Breast epithelium (tissue), 4 donors: ENCODE measurements at regions not wholly inside any gene's neighbourhood (a gene's known extent, or its start where the extent isn't known, plus 50 kb on each side); places are given as distances from the start of the nearest gene placed in this dataset.
"Not testable (repeated sequence)": the region's sequence is repeated elsewhere in the genome, so short reads cannot be mapped to it uniquely, and the experiment has no call there.

Experiments
- DNase-seq, 2 donors: peaks; one replicate each; pipeline ENCODE4 v3.0.0-alpha.2; 2019; ENCODE audit warnings: low spot score in 2 of 2
- H3K27ac ChIP-seq, 2 donors: fragments of 200-600 bp; sonication (generic) in 1 of 2; one replicate each; pipeline ENCODE4 v1.5.1; 2016 to 2019; ENCODE audit warnings: mild to moderate bottlenecking in 1 of 2
- H3K27me3 ChIP-seq, 2 donors: fragments of 200-600 bp; sonication (generic) in 1 of 2; one replicate each; pipeline versions ENCODE4 v1.5.1 to v1.6.0; 2017 to 2019; ENCODE audit warnings: control low read depth in 1 of 2, mild to moderate bottlenecking in 1 of 2
- H3K36me3 ChIP-seq: fragments of 200-600 bp; one replicate; pipeline ENCODE4 v1.5.1; 2019
- H3K4me1 ChIP-seq, 2 donors: fragments of 200-600 bp; sonication (generic); one replicate each; pipeline ENCODE4 v1.5.1; 2016 to 2019; ENCODE audit warnings: control low read depth in 1 of 2
- H3K4me3 ChIP-seq, 3 donors: fragments of 200-600 bp; sonication (generic); 1 replicate in 2 of 3; 2 replicates in 1 of 3; pipeline ENCODE4 v1.5.1; 2016 to 2019; ENCODE audit warnings: mild to moderate bottlenecking in 3 of 3, moderate library complexity in 2 of 3
- H3K9me3 ChIP-seq, 2 donors: fragments of 200-600 bp; sonication (generic) in 1 of 2; one replicate each; pipeline ENCODE4 v1.5.1; 2016 to 2019; ENCODE audit warnings: control low read depth in 1 of 2
- CTCF ChIP-seq, 3 donors: fragments of 450-650 bp; IDR thresholded peaks; one replicate each; pipeline ENCODE4 v1.5.1; 2016 to 2017; ENCODE audit warnings: antibody characterized with exemption in 3 of 3, mild to moderate bottlenecking in 3 of 3, moderate library complexity in 3 of 3
- POLR2A ChIP-seq: fragments of 450-650 bp; IDR thresholded peaks from one replicate; pipeline ENCODE4 v1.6.1; 2016; ENCODE audit warnings: antibody characterized with exemption, mild to moderate bottlenecking, moderate library complexity
- POLR2AphosphoS5 ChIP-seq, 3 donors: sonication (generic); formaldehyde crosslinking; IDR thresholded peaks; one replicate each; pipeline ENCODE4 v1.6.1; 2017; ENCODE audit warnings: antibody characterized with exemption in 3 of 3
- intact Hi-C: fragments of 100-400 bp; cut with DNase I; formaldehyde crosslinking; loops from one replicate; pipeline ENCODE4 v1.15.1; 2023; ENCODE audit warnings: low total_unique reads

GRCh38 chr2:118752762-118753429, 94.6 kb downstream of the EN1 start:
- Histone ChIP-seq H3K4me1 (no peaks in the 10 kb centered on the region), H3K9me3 (no peaks in the 10 kb centered on the region), H3K27ac (no peak overlapping the region), H3K36me3 (no peaks in the 10 kb centered on the region), H3K4me3 (no peak overlapping the region), H3K27me3 (no peaks in the 10 kb centered on the region)
- intact Hi-C loops: no loop called here
- TF ChIP-seq POLR2A (no peak), POLR2AphosphoS5 (IDR thresholded peaks at IDR 0.05) (no peak), CTCF (IDR thresholded peaks at IDR 0.05) (no peak)
- DNase-seq: no peak

GRCh38 chr2:118750959-118751565, 96.4 kb downstream of the EN1 start:
- intact Hi-C loops: no loop called here
- TF ChIP-seq POLR2A: no peak
- TF ChIP-seq CTCF (IDR thresholded peaks at IDR 0.05): no peak
- no peak for TF ChIP-seq POLR2AphosphoS5 (IDR thresholded peaks at IDR 0.05)
- H3K4me3 ChIP-seq: no peak overlapping the region
- no peak for DNase-seq
- H3K4me1 ChIP-seq: no peaks in the 10 kb centered on the region
- H3K27ac ChIP-seq: no peak overlapping the region
- H3K36me3 ChIP-seq: no peaks in the 10 kb centered on the region
- no peaks in the 10 kb centered on the region for H3K27me3 ChIP-seq
- H3K9me3 ChIP-seq: no peaks in the 10 kb centered on the region

GRCh38 chr2:118748245-118748885, 99.1 kb downstream of the EN1 start:
- intact Hi-C loops: no loop called here
- Histone ChIP-seq H3K4me1 (no peaks in the 10 kb centered on the region), H3K27me3 (no peaks in the 10 kb centered on the region), H3K27ac (no peak overlapping the region), H3K36me3 (no peaks in the 10 kb centered on the region), H3K9me3 (peaks cover 11 to 16% of the 10 kb centered on the region in 2 donors), H3K4me3 (no peak overlapping the region)
- no peak for DNase-seq
- TF ChIP-seq POLR2AphosphoS5 (IDR thresholded peaks at IDR 0.05): no peak
- no peak for TF ChIP-seq POLR2A
- no peak for TF ChIP-seq CTCF (IDR thresholded peaks at IDR 0.05)

GRCh38 chr2:118747637-118748036, 99.8 kb downstream of the EN1 start:
- Histone ChIP-seq H3K27me3 (no peaks in the 10 kb centered on the region), H3K4me3 (no peak overlapping the region), H3K9me3 (peaks cover 11 to 16% of the 10 kb centered on the region in 2 donors), H3K27ac (no peak overlapping the region), H3K4me1 (no peaks in the 10 kb centered on the region), H3K36me3 (no peaks in the 10 kb centered on the region)
- TF ChIP-seq POLR2AphosphoS5 (IDR thresholded peaks at IDR 0.05): no peak
- TF ChIP-seq CTCF (IDR thresholded peaks at IDR 0.05): no peak
- no peak for TF ChIP-seq POLR2A
- no peak for DNase-seq
- intact Hi-C loops: no loop called here

- no peaks in the 10 kb centered on the region for H3K36me3 ChIP-seq
- H3K27ac ChIP-seq: no peak overlapping the region
- no peak for TF ChIP-seq POLR2A
- TF ChIP-seq POLR2AphosphoS5 (IDR thresholded peaks at IDR 0.05): no peak
- no peak for TF ChIP-seq CTCF (IDR thresholded peaks at IDR 0.05)
- intact Hi-C loops: no loop called here
- no peak for DNase-seq
- H3K4me3 ChIP-seq: no peak overlapping the region
- peaks cover 11 to 16% of the 10 kb centered on the region in 2 donors for H3K9me3 ChIP-seq
- no peaks in the 10 kb centered on the region for H3K27me3 ChIP-seq
- H3K4me1 ChIP-seq: no peaks in the 10 kb centered on the region
Observed at GRCh38 chr2:118747066-118747465, 100.4 kb downstream of the EN1 start.

- DNase-seq, intact Hi-C loops, H3K4me1 ChIP-seq: not testable (repeated sequence)
Observed at GRCh38 chr2:118744682-118745181, 102.7 kb downstream of the EN1 start.

More at GRCh38 chr2:118744682-118745181, 102.7 kb downstream of the EN1 start:
- H3K27ac ChIP-seq, H3K27me3 ChIP-seq, H3K36me3 ChIP-seq, H3K4me3 ChIP-seq: not testable (repeated sequence)
- H3K9me3 ChIP-seq: peaks cover 11 to 16% of the 10 kb centered on the region in 2 donors
